ENCODE measurements at regions not wholly inside any gene's neighbourhood (a gene's known extent, or its start where the extent isn't known, plus 50 kb on each side); places are given as distances from the start of the nearest gene placed in this dataset.

DNA sequence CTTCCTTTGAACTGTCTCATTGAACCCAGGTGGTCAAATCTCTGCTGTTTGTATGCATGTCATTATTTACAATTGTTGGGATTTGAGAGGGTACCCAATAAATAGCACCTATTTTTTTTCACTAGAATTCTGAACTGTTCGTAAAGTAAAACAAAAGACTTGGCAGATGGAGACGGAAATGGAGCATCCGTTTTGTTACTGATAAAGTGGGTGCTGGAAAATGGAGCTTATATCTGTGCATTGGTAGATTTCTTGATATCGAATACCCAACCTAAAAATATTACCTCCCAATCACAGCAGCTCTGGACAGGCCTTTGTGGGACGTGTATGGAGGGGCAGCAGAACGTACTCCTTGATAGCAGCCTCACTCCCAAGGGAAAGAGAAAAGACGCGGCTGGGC lies 224.4 kb downstream of the C12orf75 start:
- Histone ChIP-seq H3K9ac (ENCODE audit: extremely low read depth, low read length, poor library complexity, severe bottlenecking) (no peak overlapping the region), H3K27ac (ENCODE audit: low read depth, low read length) (peak overlapping the region; percentile 61), H3K36me3 (ENCODE audit: control insufficient read depth, insufficient read depth, low read length) (no peaks in the 10 kb centered on the region), H3K27me3 (ENCODE audit: control insufficient read depth, insufficient read depth, low read length, poor library complexity, severe bottlenecking) (no peaks in the 10 kb centered on the region), H3K4me3 (ENCODE audit: low read length) (peak overlapping the region; percentile 61), H3K4me1 (ENCODE audit: control insufficient read depth, insufficient read depth, low read length) (peaks cover 11% of the 10 kb centered on the region), H3K9me3 (ENCODE audit: control insufficient read depth, low read length) (no peaks in the 10 kb centered on the region)
- 95% methylated on average over 6 of the region's 8 CpGs; no CpG with 5 or more reads in 1 of the 2 experiments for WGBS, 2 experiments (ENCODE audit: insufficient coverage in 1 of 2, insufficient read length in 1 of 2)
- no peaks in the 10 kb centered on the region for H3K36me3 Mint-ChIP-seq (ENCODE audit: low read depth)
- no peak for TF ChIP-seq CTCF (conservative IDR thresholded peaks at IDR 0.05)
- H3K27me3 Mint-ChIP-seq (ENCODE audit: insufficient read depth), result no peaks in the 10 kb centered on the region
- no peak overlapping the region for H3K27ac Mint-ChIP-seq
- peaks cover 21% of the 10 kb centered on the region for H3K4me1 Mint-ChIP-seq
- DNase-seq, result peak; percentile 36
- H3K4me3 Mint-ChIP-seq, result no peak overlapping the region
- no peaks in the 10 kb centered on the region for H3K9me3 Mint-ChIP-seq

- WGBS, 2 experiments (ENCODE audit: insufficient coverage in 1 of 2, insufficient read length in 1 of 2), result 94% methylated on average over 6 to 10 of the region's 10 CpGs
- Histone ChIP-seq H3K9ac (ENCODE audit: extremely low read depth, low read length, poor library complexity, severe bottlenecking) (no peak overlapping the region), H3K4me1 (ENCODE audit: control insufficient read depth, insufficient read depth, low read length) (peaks cover 11% of the 10 kb centered on the region), H3K27ac (ENCODE audit: low read depth, low read length) (no peak overlapping the region), H3K9me3 (ENCODE audit: control insufficient read depth, low read length) (no peaks in the 10 kb centered on the region), H3K36me3 (ENCODE audit: control insufficient read depth, insufficient read depth, low read length) (no peaks in the 10 kb centered on the region), H3K27me3 (ENCODE audit: control insufficient read depth, insufficient read depth, low read length, poor library complexity, severe bottlenecking) (no peaks in the 10 kb centered on the region), H3K4me3 (ENCODE audit: low read length) (no peak overlapping the region)
- Mint-ChIP-seq H3K36me3 (ENCODE audit: low read depth) (no peaks in the 10 kb centered on the region), H3K9me3 (no peaks in the 10 kb centered on the region), H3K4me3 (no peak overlapping the region), H3K27me3 (ENCODE audit: insufficient read depth) (peaks cover 3% of the 10 kb centered on the region), H3K4me1 (peaks cover 21% of the 10 kb centered on the region), H3K27ac (no peak overlapping the region)
- no peak for DNase-seq
- no peak for TF ChIP-seq CTCF (conservative IDR thresholded peaks at IDR 0.05)
Measured at GRCh38 chr12:105555556-105556295, 225.2 kb downstream of the C12orf75 start.

- H3K27me3 ChIP-seq (ENCODE audit: control insufficient read depth, insufficient read depth, low read length, poor library complexity, severe bottlenecking), result no peaks in the 10 kb centered on the region
- H3K9me3 ChIP-seq (ENCODE audit: control insufficient read depth, low read length), result no peaks in the 10 kb centered on the region
- H3K4me3 ChIP-seq (ENCODE audit: low read length), result no peak overlapping the region
- no peak overlapping the region for H3K9ac ChIP-seq (ENCODE audit: extremely low read depth, low read length, poor library complexity, severe bottlenecking)
- DNase-seq, result no peak
- H3K4me1 ChIP-seq (ENCODE audit: control insufficient read depth, insufficient read depth, low read length), result peaks cover 9% of the 10 kb centered on the region
- H3K27ac ChIP-seq (ENCODE audit: low read depth, low read length), result no peak overlapping the region
- TF ChIP-seq CTCF (conservative IDR thresholded peaks at IDR 0.05), result no peak
- Mint-ChIP-seq H3K27me3 (ENCODE audit: insufficient read depth) (peaks cover 6% of the 10 kb centered on the region), H3K4me3 (no peak overlapping the region), H3K4me1 (peaks cover 17% of the 10 kb centered on the region), H3K9me3 (no peaks in the 10 kb centered on the region), H3K27ac (no peak overlapping the region), H3K36me3 (ENCODE audit: low read depth) (no peaks in the 10 kb centered on the region)
- no peaks in the 10 kb centered on the region for H3K36me3 ChIP-seq (ENCODE audit: control insufficient read depth, insufficient read depth, low read length)
- WGBS, 2 experiments (ENCODE audit: insufficient coverage in 1 of 2, insufficient read length in 1 of 2), result 93 to 98% methylated on average over 5 to 6 of the region's 6 CpGs
Measured at GRCh38 chr12:105559310-105559709, 228.8 kb downstream of the C12orf75 start.

Data from endodermal cell (in vitro differentiated cells).